ENCODE measurements at regions not wholly inside any gene's neighbourhood (a gene's known extent, or its start where the extent isn't known, plus 50 kb on each side); places are given as distances from the start of the nearest gene placed in this dataset.

DNA sequence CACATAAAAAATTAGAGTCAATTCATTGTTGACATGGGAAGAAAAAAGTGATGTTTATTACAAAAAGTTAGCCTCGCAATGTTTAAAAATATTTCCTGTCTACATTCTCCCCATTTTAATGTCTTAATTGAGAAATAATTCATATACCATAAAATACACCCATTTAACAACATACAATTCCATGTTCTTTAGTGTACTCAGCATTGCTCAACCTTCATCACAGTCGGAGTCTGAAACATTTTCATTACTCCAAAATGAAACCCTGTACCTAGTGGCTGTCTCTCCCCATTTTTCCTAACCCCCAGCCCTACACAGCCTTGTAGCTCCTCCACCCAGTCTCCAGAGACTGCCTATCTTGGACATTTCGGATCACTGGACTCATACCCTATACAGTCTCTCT is 103.9 kb upstream of the CBLN2 start:
- ChIA-PET CTCF (ENCODE audit: partially characterized antibody) (no interaction called here), POLR2A (ENCODE audit: partially characterized antibody) (no interaction called here)
- H4K8ac ChIP-seq (ENCODE audit: extremely low read depth, insufficient read depth, low read length), result no peak overlapping the region
- no peak overlapping the region for H3K56ac ChIP-seq (replicated peaks; ENCODE audit: insufficient read length, low read depth, low read length)
- no peaks in the 10 kb centered on the region for H3K79me2 ChIP-seq (ENCODE audit: control insufficient read depth in 1 of 2, insufficient read depth in 2 of 2, low read length in 2 of 2)
- H3K18ac ChIP-seq (ENCODE audit: extremely low read depth, low read length), result no peak overlapping the region
- no peaks in the 10 kb centered on the region for H4K20me1 ChIP-seq (replicated peaks in 1 of 2; ENCODE audit: control insufficient read depth in 1 of 2, insufficient read depth in 2 of 2, low read length in 2 of 2)
- peaks cover 0 to 1% (median 0%) of the 10 kb centered on the region in 4 experiments; a peak in 1 of 7 replicates for H3K27me3 ChIP-seq (replicated peaks in 1 of 4; ENCODE audit: control insufficient read depth in 3 of 4, extremely low read depth in 1 of 4, insufficient read depth in 3 of 4, low read length in 3 of 4)
- H3K4me3 ChIP-seq (ENCODE audit: extremely low read depth in 1 of 4, insufficient read depth in 2 of 4, low read depth in 3 of 4, low read length in 4 of 4), result no peak overlapping the region
- no peak overlapping the region for H2AK5ac ChIP-seq (ENCODE audit: low read depth, low read length)
- H3K4me1 ChIP-seq (replicated peaks in 1 of 4; ENCODE audit: control insufficient read depth in 3 of 4, insufficient read depth in 4 of 4, low read length in 3 of 4), result no peaks in the 10 kb centered on the region
- H3K14ac ChIP-seq (ENCODE audit: insufficient read length), result no peak overlapping the region
- H2BK12ac ChIP-seq (ENCODE audit: low read depth, low read length), result no peak overlapping the region
- H3K9me3 ChIP-seq (ENCODE audit: insufficient read depth in 2 of 2, low read depth in 1 of 2, low read length in 1 of 2), result peaks cover 41 to 55% of the 10 kb centered on the region in 2 experiments
- H3K79me1 ChIP-seq (ENCODE audit: low read depth, low read length), result no peaks in the 10 kb centered on the region
- no peak overlapping the region for H3K27ac ChIP-seq (ENCODE audit: low read depth, low read length)
- H4K91ac ChIP-seq (replicated peaks; ENCODE audit: insufficient read length, low read length), result no peak overlapping the region
- no peak for DNase-seq (ENCODE audit: low read depth in 1 of 2, low spot score in 2 of 2)
- no peak overlapping the region for H2AFZ ChIP-seq (ENCODE audit: low read length)
- no peak for FAIRE-seq
- H2BK15ac ChIP-seq (ENCODE audit: low read length), result no peak overlapping the region
- H3K4ac ChIP-seq (replicated peaks; ENCODE audit: insufficient read length, low read depth, low read length), result no peak overlapping the region
- H3K9ac ChIP-seq (replicated peaks in 1 of 4; ENCODE audit: extremely low read depth in 1 of 4, low read depth in 3 of 4, low read length in 3 of 4), result no peak overlapping the region
- 85% methylated on average over 3 of the region's 3 CpGs; no CpG with 5 or more reads in 1 of the 2 experiments for WGBS, 2 experiments (ENCODE audit: extremely low coverage in 1 of 2, insufficient coverage in 1 of 2, insufficient read length in 1 of 2, insufficient replicate concordance in 2 of 2, low coverage in 1 of 2, low lambda C conversion rate in 2 of 2, missing lambda C conversion rate in 1 of 2)
- no peak overlapping the region for H2BK120ac ChIP-seq (replicated peaks; ENCODE audit: low read depth, low read length)
- H2BK20ac ChIP-seq (ENCODE audit: low read length), result no peak overlapping the region
- no peaks in the 10 kb centered on the region for H3K23me2 ChIP-seq (ENCODE audit: low read depth, low read length)
- no peak overlapping the region for H2BK5ac ChIP-seq (ENCODE audit: low read depth, low read length)
- H3K23ac ChIP-seq (ENCODE audit: insufficient read length), result no peak overlapping the region
- H3K4me2 ChIP-seq (ENCODE audit: insufficient read depth in 1 of 2, low read depth in 2 of 2, low read length in 2 of 2), result no peak overlapping the region
- no peaks in the 10 kb centered on the region for H3K36me3 ChIP-seq (ENCODE audit: control insufficient read depth in 2 of 4, insufficient read depth in 4 of 4, low read length in 3 of 4)
- H4K5ac ChIP-seq (ENCODE audit: insufficient read length, low read depth, low read length), result no peak overlapping the region
- TF ChIP-seq CBX8 (IDR thresholded peaks at IDR 0.05; ENCODE audit: borderline replicate concordance, low read depth, low read length), result no peak
- TF ChIP-seq YY1 (IDR thresholded peaks at IDR 0.05; ENCODE audit: low read depth, low read length), result no peak
- TF ChIP-seq TBP (IDR thresholded peaks at IDR 0.05; ENCODE audit: low read depth, low read length), result no peak
- no peak for TF ChIP-seq JUN (IDR thresholded peaks at IDR 0.05; ENCODE audit: low read depth, low read length)
- TF ChIP-seq, protein P1, sequence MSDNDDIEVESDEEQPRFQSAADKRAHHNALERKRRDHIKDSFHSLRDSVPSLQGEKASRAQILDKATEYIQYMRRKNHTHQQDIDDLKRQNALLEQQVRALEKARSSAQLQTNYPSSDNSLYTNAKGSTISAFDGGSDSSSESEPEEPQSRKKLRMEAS (IDR thresholded peaks at IDR 0.05), result no peak
- no peak for TF ChIP-seq BRCA1 (IDR thresholded peaks at IDR 0.05; ENCODE audit: low read depth, low read length)
